Adipocyte (in vitro differentiated cells): ENCODE measurements at regions not wholly inside any gene's neighbourhood (a gene's known extent, or its start where the extent isn't known, plus 50 kb on each side); places are given as distances from the start of the nearest gene placed in this dataset.

Experiments used
- DNase-seq: peaks from one replicate; pipeline ENCODE4 v3.0.0-alpha.2; 2015; ENCODE audit warnings: low read depth
- H3K27me3 ChIP-seq: replicated peaks from 2 replicates; pipeline ENCODE4 v1.7.0; 2013; ENCODE audit warnings: mild to moderate bottlenecking, low read length, moderate library complexity; ENCODE audit not compliant: control insufficient read depth, insufficient read depth
- H3K36me3 ChIP-seq: 2 replicates; pipeline ENCODE4 v1.7.0; 2013; ENCODE audit warnings: low read length, mild to moderate bottlenecking, moderate library complexity; ENCODE audit not compliant: control insufficient read depth, insufficient read depth, severe bottlenecking
- H3K4me1 ChIP-seq: 2 replicates; pipeline ENCODE4 v1.7.0; 2013; ENCODE audit warnings: mild to moderate bottlenecking, low read length, moderate library complexity; ENCODE audit not compliant: control insufficient read depth, insufficient read depth
- H3K4me3 ChIP-seq: 2 replicates; pipeline ENCODE4 v1.7.0; 2013; ENCODE audit warnings: mild to moderate bottlenecking, low read length, moderate library complexity
- H3K9ac ChIP-seq: 2 replicates; pipeline ENCODE4 v1.7.0; 2013; ENCODE audit warnings: mild to moderate bottlenecking, low read length, moderate library complexity
- H3K9me3 ChIP-seq: 2 replicates; pipeline ENCODE4 v1.7.0; 2013; ENCODE audit warnings: mild to moderate bottlenecking, low read length, moderate library complexity; ENCODE audit not compliant: control insufficient read depth

DNA sequence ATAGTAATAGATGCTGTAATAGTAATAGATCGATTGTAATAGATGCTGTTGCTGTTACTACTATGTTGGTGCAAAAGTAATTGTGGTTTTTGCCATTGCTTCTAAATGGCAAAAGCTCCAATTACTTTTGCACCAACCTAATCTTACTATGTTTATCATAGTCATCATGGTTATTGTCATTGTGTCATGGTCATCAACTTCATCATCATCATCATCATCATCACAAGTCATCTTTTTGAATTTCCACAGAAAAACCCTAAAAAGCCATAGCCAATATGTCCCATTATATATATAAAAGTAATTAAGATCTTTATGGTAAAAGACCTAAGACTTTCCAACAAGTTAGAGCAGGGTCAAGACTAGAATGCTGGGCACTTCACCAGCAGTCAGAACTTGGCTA, 435.1 kb upstream of the MARCKS start:
- Histone ChIP-seq H3K4me1 (peaks cover under 1% of the 10 kb centered on the region), H3K9me3 (no peaks in the 10 kb centered on the region), H3K27me3 (no peaks in the 10 kb centered on the region), H3K36me3 (no peaks in the 10 kb centered on the region), H3K9ac (no peak overlapping the region), H3K4me3 (no peak overlapping the region)
- no peak for DNase-seq

GRCh38 chr6:113423956-113424355, 433.2 kb upstream of the MARCKS start:
- Histone ChIP-seq H3K27me3 (no peaks in the 10 kb centered on the region), H3K9me3 (no peaks in the 10 kb centered on the region), H3K4me1 (no peaks in the 10 kb centered on the region), H3K9ac (no peak overlapping the region), H3K36me3 (no peaks in the 10 kb centered on the region), H3K4me3 (no peak overlapping the region)
- no peak for DNase-seq

DNA sequence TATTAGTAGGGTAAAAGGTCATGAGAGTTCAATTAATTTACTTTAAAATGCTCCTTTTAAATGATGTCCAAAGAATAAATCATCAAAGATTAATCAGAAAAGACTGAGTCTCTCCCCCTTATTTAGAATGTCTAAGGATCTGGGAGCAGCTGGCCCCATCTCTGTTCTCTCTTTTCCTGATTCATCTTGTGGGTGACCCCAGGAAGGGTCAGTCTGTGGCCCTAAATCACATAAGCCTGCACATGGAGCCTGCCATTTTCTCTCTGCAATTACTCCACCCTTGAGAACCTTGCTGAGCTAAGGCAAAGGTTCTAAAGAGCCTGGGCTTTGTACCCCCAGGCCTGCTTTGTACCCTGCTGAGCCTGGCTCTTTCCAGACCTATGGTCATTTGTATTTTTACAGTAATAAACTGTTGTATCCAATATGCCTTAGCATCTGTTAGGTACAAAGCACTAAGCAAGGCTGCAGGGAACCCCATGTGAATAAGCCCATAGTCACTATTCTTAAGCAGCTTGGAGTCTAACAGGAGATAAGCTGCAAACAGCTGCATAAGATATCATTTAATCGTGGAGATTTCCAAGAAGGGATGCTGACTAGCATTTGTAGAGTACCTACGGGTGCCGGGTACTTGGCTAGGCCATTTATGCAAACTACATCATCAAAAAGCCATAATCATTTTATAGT, 431.0 kb upstream of the MARCKS start:
- Histone ChIP-seq H3K27me3 (no peaks in the 10 kb centered on the region), H3K36me3 (no peaks in the 10 kb centered on the region), H3K9ac (no peak overlapping the region), H3K4me3 (no peak overlapping the region), H3K4me1 (no peaks in the 10 kb centered on the region), H3K9me3 (no peaks in the 10 kb centered on the region)
- no peak for DNase-seq

DNA sequence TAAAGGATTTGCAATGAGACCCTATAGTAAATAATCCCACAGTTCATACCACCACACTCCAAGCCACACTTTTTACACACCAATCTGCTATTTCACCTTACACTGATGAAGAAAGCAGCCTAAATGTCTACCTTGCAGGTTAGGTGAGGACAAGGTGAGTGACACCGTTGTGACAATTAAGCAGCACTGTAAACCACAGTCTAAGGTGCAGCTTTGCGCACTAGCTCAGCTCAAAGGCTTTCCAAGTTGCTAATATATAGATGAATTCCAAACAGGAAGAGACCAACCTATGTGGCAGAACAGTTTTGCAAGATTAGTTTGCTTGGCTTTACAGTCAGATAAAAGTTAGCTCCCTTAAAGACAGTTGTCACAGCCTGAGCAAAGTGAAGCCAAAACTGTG, 429.5 kb upstream of the MARCKS start:
- no peaks in the 10 kb centered on the region for H3K36me3 ChIP-seq
- DNase-seq, result no peak
- peaks cover 5% of the 10 kb centered on the region for H3K4me1 ChIP-seq
- H3K27me3 ChIP-seq, result no peaks in the 10 kb centered on the region
- no peak overlapping the region for H3K4me3 ChIP-seq
- H3K9ac ChIP-seq, result no peak overlapping the region
- H3K9me3 ChIP-seq, result no peaks in the 10 kb centered on the region

DNA sequence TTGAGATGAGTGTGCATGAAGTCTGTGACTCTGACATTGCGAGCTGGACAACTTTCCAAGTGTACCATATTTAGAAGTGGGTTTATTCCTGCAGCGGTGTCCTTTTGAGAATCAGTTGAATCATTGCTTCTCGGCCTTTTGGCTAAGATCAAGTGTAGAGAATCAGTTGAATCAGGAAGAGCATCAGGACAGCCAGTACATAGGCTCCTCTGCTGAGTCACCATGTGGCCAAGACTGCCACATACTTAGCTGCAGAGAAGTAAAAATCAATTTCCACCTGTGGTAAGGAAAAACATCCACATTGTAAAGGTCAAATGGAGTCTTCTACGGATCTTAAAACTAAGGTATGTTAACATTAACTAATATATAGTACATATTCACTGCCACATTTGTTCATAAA, 428.4 kb upstream of the MARCKS start:
- Histone ChIP-seq H3K9ac (no peak overlapping the region), H3K4me3 (no peak overlapping the region), H3K4me1 (peaks cover 14% of the 10 kb centered on the region), H3K9me3 (no peaks in the 10 kb centered on the region), H3K27me3 (no peaks in the 10 kb centered on the region), H3K36me3 (no peaks in the 10 kb centered on the region)
- no peak for DNase-seq

DNA sequence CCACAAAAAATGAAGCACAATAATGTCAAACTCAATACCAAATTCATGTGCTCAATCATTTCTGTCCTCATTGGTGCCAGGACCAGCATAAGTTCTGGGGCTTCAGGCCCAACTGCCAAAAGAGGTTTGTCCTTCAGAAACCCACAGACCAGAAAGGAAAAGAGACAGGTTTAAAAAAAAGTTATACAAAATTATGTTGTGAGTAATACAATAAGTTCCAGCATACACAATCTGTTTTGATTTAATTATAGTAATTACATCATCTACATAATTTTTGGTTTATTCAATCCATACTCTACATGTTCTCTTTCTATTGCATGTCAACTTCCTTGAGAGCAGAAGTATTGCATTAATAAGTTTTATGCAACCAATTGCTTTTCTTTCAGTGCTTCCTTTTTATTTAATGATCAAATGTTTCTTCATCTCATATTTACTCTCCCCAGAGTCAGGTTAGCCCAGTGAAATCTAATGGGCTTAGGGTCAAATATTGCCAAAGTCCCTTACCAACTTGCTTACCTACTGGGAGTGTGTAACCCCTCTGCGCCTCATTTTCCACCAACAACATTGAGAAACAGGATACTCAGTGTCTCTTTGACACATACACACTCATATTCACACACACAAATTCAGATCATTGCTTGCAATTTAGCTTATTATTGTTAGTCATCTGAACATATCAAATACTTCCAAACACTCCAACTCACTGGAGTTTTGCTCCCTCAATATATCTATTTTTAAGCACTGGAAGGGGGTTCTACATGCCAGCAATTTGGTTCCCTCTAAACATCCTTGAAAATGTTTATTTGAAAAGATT, 424.4 kb upstream of the MARCKS start:
- Histone ChIP-seq H3K9me3 (no peaks in the 10 kb centered on the region), H3K4me3 (peak overlapping the region; percentile 55), H3K9ac (peak overlapping the region; percentile 71), H3K27me3 (no peaks in the 10 kb centered on the region), H3K4me1 (peaks cover 35% of the 10 kb centered on the region), H3K36me3 (no peaks in the 10 kb centered on the region)
- DNase-seq, result peak; percentile 79

GRCh38 chr6:113433335-113433991, 423.7 kb upstream of the MARCKS start:
- peak; percentile 97 for DNase-seq
- Histone ChIP-seq H3K4me1 (peaks cover 35% of the 10 kb centered on the region), H3K9ac (peak overlapping the region; percentile 71), H3K27me3 (no peaks in the 10 kb centered on the region), H3K9me3 (no peaks in the 10 kb centered on the region), H3K4me3 (peak overlapping the region; percentile 55), H3K36me3 (no peaks in the 10 kb centered on the region)

DNA sequence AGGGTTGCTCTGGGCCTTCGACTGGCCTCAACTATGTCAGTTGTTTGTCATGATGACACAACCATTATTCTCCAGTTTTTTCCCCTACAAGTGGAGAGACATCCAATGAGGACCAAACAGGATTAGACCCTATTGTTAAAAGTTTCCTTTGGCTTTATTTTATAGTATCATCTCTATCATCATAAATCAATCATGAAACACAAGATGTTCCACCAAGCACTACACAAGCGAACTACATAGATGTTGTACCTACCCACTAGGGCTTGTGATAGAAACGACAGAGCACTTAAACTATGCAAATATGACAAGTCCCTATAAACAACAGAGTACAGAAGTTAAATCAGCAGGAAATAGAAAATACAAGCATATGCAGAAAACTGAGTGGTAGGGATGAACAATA, 422.5 kb upstream of the MARCKS start:
- Histone ChIP-seq H3K4me3 (no peak overlapping the region), H3K27me3 (no peaks in the 10 kb centered on the region), H3K4me1 (peaks cover 35% of the 10 kb centered on the region), H3K9me3 (no peaks in the 10 kb centered on the region), H3K36me3 (no peaks in the 10 kb centered on the region), H3K9ac (no peak overlapping the region)
- DNase-seq, result no peak

GRCh38 chr6:113437566-113437965, 419.6 kb upstream of the MARCKS start:
- no peaks in the 10 kb centered on the region for H3K9me3 ChIP-seq
- no peak overlapping the region for H3K9ac ChIP-seq
- H3K4me1 ChIP-seq, result peaks cover 30% of the 10 kb centered on the region
- H3K27me3 ChIP-seq, result no peaks in the 10 kb centered on the region
- no peak overlapping the region for H3K4me3 ChIP-seq
- no peak for DNase-seq
- H3K36me3 ChIP-seq, result no peaks in the 10 kb centered on the region

GRCh38 chr6:113439866-113440265, 417.3 kb upstream of the MARCKS start:
- Histone ChIP-seq H3K4me1 (peaks cover 9% of the 10 kb centered on the region), H3K9ac (no peak overlapping the region), H3K9me3 (no peaks in the 10 kb centered on the region), H3K36me3 (no peaks in the 10 kb centered on the region), H3K4me3 (no peak overlapping the region), H3K27me3 (no peaks in the 10 kb centered on the region)
- no peak for DNase-seq

- H3K27me3 ChIP-seq, result no peaks in the 10 kb centered on the region
- no peaks in the 10 kb centered on the region for H3K36me3 ChIP-seq
- no peak overlapping the region for H3K9ac ChIP-seq
- no peak for DNase-seq
- no peaks in the 10 kb centered on the region for H3K9me3 ChIP-seq
- peaks cover 6% of the 10 kb centered on the region for H3K4me1 ChIP-seq
- H3K4me3 ChIP-seq, result no peak overlapping the region
Observed at GRCh38 chr6:113442040-113442439, 415.1 kb upstream of the MARCKS start.
